ENCODE measurements at regions not wholly inside any gene's neighbourhood (a gene's known extent, or its start where the extent isn't known, plus 50 kb on each side); places are given as distances from the start of the nearest gene placed in this dataset.

DNA sequence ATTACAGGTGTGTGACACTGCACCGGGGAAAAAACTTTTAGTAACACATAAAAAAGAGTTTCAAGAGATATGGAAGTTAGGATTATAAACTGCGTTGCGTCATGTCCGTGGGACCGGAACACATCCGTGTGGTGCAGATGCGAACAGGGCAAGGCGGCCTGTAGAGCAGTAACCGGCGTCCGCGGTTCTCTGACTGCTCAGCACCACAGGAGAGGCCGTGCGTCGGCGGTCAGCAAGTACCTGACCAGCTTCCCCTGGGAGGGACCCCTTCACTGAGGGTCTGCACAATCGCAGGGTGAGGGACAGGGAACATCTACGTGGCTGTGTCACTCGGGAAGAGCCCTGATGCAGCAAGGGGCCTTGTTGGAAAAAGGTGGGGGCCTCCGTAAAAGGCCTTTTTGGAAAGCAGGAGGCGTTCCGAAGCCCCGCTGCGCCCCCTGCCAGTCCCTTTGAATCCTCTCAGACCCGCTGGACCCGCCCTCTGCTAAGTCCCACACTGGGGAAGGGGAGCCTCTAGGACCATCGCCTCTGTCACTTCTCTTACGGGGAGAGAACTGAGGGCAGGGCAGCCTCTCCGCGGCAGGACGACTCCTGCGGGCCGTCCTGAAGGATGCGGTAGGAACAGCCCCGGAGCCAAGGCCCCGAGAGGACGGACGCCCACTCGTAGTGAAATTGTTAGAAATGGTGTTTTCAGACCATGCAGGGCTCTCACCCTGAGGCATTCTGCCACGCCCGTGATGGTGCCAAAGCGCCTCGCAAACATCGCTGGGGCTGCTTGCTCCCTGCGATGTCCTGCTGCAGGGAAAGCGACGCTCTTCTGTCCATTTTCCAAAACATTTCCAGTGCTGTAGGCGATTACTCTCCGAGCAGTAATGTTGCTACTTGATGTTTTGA lies 771.6 kb upstream of the COBL start:
- no peak for DNase-seq (ENCODE audit: extremely low read depth in 1 of 2, low read depth in 1 of 2)

DNA sequence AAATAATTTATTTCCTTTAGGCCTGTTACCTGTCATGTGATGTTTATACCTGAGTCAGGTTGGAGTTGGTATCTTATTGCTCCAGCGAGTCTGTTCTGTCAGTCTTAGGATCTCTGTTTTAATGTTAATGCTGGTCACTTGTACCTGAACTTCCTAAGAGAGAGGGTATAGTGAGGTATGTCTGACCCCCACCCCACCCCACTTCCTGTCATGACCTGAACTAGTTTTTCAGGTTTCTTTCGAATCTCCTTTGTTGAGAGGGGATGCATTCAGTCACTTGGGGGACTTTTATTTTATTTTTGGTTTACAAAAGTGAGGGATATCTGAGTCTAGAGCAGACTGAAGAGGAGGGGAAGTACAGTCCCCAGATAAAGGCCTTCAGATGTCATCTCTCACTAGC lies 769.0 kb upstream of the COBL start:
- DNase-seq (ENCODE audit: extremely low read depth in 1 of 2, low read depth in 1 of 2): no peak

DNA sequence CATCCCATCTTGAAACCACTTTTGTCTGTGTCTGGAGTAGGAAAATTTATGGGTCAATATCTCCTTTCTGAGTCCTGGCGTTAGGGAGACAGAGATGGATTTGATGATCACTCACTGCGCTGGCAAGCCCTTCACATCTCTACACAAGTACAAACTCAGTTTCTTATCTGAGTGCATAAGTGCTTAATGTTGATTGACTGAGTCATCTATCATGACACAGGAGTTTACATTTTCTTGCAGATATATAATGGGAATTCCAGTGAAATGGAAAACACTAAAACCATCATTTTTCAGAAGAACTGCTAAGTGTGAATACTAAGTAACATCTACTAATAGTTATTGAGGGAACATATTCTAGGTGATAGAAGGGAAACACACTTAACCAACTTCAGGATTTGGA lies 763.9 kb upstream of the COBL start:
- DNase-seq (ENCODE audit: extremely low read depth in 1 of 2, low read depth in 1 of 2): no peak

DNA sequence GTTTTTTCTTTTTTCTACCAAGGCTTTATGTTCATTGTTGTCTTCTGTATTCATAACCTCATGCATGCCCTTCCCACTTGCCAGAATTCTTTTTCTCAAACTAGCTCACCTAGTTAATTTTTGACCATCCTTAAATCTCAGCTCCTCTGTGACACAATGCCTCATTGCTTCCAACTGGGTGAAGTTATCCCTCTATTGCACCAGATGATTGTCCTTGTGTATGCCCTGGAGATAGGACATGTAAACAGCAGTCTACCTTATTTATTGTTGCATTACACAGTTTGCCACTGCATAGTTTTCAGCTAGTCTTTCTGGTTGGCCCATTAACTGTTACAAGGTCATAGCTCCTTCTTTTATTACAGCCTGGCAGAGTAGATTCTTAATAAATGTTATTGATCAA lies 763.1 kb upstream of the COBL start:
- DNase-seq (ENCODE audit: extremely low read depth in 1 of 2, low read depth in 1 of 2): no peak

DNA sequence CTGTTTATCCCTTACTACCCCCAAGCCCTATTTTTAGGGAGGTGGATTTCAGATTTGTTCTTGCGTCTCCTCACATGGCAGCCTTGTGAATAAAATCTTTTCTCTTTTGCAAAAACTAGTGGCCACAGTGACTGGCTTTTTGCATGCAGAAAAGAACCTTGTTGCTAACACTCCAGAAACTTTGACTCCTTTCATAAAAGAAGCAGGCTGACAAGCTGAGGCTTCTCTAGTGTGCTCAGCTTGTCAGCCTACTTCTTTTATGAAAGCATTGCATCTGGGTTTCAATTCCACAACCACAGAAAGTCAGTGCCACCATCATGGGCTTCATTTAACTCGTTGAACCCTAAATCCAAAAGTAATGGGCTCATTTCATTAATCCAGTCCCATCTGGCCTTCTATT lies 761.0 kb upstream of the COBL start:
- no peak for DNase-seq (ENCODE audit: extremely low read depth in 1 of 2, low read depth in 1 of 2)

DNA sequence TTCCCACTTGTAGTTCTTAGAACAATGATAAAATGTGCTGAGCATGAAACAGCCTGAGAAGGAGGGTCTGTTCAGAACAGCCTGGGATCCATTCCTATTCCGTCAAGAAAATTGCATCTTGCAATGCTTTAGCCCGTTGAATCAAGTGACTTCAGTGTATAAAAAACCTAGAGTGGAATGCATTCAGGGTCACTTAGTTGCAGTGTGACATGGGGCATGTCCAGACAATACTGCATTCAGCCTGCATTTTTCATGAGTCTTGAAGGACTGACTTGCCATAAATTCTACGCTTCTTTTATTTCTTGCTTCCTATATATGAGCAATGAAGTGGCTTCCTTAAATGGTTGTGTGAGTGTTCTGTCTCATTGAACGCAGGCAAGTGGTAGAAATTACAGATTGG lies 758.3 kb upstream of the COBL start:
- DNase-seq (ENCODE audit: extremely low read depth in 1 of 2, low read depth in 1 of 2): no peak

DNA sequence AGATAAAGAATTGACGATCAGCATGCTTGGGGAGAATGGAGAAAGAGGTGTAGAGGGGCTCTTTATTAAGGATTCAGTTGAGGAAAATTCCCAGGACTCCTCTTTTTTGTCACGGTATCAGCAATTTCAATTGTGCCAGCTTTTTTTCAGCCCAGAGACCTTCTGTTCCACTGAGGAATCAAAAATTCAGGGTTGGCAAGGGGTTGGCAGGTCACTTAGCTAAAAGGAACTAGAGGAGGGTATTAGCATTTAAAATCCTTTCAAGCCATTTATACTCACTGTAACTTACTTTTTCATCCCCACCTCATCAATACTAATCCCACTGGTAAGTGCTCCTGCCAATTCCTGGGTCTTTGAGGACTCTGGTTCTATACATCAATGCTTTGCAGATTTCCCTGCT lies 757.5 kb upstream of the COBL start:
- DNase-seq (ENCODE audit: extremely low read depth in 1 of 2, low read depth in 1 of 2): no peak

DNA sequence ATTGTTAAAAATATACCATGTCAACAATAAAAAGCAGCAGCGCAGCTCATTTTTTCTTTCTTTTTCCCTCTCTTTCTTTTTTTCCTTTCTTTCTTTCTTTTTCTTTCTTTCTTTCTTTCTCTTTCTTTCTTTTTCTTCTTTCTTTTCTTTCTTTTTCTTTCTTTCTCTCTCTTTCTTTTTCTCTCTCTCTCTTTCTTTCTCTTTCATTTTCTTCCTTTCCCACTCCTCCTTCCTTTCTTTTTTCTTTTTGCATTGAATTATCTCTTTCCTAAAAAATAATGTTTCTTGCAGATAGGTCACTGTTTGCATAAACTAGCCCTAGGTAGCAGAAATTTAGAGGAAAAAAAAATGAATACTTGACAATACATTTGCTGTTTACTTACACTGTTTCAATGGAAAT lies 755.1 kb upstream of the COBL start:
- DNase-seq (ENCODE audit: extremely low read depth in 1 of 2, low read depth in 1 of 2): no peak

DNA sequence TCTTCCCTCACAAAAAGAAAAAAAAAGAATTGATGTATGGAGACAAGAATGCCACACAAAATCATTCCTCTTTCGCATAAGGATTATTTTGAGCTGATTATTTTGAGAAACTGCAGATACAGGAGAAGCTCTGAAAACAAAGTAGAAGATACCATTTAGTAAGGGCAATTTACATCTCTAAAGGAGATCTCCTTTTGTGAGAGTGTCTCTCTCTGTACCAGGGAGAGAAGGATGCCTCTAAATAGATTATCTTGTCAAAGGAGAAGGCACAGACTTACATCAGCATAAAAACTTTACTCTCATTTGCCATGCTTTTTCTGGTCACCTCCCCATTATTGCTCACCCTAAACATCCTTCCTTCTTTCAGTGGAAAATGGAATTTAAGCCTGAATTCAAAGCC lies 747.9 kb upstream of the COBL start:
- DNase-seq (ENCODE audit: extremely low read depth in 1 of 2, low read depth in 1 of 2): no peak

DNA sequence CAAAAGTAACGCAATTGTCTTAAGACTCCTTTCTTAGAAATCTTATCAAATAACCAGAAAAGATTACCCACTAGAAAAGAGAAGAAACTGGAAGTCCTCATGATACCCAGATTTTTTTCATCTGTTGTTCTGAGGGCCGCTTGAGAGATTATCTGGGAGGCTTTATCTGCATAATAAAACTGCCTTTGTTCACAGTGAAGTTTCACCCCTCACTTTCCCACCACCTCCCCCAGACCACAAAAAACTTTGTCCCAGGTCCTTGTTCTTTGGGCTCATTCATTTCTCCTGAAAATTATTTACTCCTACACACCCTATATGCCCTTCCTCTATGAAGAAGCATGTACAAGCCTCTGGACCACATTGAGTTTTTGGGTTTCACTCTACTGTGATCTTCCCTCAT lies 745.1 kb upstream of the COBL start:
- no peak for DNase-seq (ENCODE audit: extremely low read depth in 1 of 2, low read depth in 1 of 2)

DNA sequence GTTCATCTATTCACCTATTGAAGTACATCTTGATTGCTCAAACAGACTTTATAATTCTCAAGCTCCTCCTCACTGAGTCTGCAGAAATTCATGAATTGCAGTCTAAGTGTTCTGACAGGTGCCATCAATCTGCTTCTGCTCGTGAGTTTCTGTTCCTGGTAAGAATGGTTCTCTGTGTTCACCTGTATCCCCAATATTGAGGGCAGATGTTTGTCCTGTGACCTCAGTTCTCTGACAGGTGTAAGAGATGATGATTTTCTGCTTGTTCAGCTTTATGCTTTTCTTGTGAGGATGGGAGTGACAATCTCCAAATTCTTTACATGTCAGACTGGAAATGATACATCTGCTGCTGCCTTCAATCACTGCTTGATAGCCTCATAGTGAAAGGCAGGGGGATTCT lies 736.9 kb upstream of the COBL start:
- no peak for DNase-seq (ENCODE audit: extremely low read depth in 1 of 2, low read depth in 1 of 2)

DNA sequence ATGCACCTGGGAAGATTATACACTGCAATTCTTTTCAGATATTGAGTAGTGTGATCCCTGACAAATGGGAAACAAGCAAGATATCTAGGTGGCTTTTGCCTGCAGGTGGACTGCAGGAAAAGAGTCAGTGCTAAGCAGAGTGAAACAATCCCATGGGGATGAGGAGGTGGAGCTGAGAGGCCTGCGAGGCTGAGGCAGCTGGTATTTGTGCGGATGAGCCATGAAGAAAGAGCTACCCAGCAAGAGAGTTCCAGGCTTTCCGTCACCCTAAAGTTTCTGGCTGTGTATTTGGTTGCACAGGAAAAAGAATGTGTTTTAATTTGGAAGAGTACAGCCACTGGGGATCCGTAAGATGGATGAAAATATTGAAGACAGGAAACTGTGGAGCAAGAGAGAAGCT lies 714.1 kb upstream of the COBL start:
- no peak for DNase-seq (ENCODE audit: extremely low read depth in 1 of 2, low read depth in 1 of 2)

DNA sequence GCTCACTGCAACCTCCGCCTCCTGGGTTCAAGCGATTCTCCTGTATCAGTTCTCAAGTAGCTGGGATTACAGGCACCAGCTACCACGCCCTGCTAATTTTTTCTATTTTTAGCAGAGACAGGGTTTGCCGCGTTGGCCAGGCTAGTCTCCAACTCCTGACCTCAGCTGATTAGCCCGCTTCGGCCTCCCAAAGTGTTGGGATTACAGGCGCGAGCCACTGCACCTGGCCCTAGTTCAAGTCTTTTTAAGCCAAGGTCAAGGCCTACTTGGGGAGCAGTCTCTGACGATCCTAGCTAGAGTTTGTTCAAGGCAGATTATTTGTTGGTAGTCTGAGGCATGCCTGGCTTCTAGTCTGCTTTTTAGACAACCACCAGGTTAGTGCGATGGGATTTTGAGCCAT lies 709.5 kb upstream of the COBL start:
- DNase-seq (ENCODE audit: extremely low read depth in 1 of 2, low read depth in 1 of 2): no peak

DNA sequence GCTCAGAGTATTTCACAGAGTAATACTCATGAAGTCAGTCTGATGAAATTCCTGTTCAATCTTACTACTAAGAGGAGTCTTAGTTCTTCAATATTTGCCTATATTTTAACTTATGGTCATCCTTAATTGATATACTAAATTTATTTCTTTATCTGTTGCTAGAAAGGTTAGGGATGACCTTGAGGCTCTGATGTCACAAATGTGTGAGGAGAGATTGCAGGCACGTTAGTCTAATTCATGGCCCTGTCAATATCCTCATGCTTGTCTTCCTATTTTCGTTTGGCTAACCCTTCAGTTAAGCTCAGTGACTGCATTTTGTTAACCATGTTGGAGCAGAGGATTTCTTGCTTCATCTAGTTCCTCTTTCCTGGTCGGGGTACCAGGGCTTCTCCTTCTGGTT lies 704.7 kb upstream of the COBL start:
- no peak for DNase-seq (ENCODE audit: extremely low read depth in 1 of 2, low read depth in 1 of 2)

DNA sequence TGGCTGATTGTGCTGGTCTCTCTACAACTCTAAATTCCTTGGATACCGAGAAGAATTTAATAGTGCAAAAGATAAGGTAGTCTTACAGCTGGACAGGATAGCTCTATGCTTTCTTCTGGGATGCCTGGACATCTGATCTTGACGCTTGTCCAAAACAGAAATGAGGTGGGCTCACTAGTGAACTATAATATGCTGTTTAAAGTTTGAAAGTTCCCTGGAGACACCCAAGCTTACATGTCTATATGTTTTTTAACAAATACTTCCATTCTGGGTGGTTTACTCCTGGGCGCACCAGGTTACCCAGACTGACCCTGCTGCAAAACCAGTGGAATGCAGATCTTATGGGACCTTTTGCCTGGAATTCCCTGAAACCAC lies 702.1 kb upstream of the COBL start:
- DNase-seq (ENCODE audit: extremely low read depth in 1 of 2, low read depth in 1 of 2): no peak

DNA sequence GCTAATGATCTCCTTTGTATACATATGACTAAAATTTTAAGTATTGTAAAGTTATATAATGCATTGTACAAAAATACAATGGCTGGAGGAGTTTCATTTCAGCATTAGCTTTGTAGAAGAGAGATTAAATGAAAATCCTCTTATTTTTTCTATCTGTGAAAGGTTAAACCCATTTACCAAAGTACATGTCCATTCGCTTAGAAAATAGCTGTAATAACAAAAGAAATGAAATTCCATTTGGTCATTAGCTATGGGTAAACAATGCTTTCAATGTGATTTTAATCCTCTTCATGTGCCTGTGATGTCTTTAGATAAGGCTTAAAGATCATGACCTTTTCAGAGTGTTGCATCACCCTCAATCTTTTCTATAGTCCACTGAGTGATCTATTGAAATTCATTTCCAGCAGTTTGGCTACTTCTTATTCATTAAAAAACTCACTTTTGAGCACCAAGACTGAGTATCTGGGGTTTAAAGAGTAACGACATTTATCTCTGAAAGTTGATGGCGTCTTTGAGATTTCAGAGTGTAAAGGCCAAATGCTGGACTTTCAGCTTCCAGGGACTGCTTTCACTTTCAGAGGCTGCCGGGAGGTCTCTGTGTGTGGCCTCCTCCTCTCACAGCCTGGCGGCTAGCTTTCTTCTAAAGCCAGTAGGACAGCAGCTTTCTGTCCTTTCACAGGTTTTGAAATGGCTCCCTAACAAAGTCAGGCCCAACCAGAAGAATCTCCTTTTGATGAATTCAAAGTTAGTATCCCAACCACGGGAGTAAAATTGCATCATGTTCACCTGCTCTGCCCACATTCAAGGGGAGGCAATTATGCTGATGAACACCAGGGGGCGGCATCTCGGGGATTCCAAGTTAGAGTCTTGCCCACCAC lies 701.4 kb upstream of the COBL start:
- DNase-seq (ENCODE audit: extremely low read depth in 1 of 2, low read depth in 1 of 2): no peak

DNA sequence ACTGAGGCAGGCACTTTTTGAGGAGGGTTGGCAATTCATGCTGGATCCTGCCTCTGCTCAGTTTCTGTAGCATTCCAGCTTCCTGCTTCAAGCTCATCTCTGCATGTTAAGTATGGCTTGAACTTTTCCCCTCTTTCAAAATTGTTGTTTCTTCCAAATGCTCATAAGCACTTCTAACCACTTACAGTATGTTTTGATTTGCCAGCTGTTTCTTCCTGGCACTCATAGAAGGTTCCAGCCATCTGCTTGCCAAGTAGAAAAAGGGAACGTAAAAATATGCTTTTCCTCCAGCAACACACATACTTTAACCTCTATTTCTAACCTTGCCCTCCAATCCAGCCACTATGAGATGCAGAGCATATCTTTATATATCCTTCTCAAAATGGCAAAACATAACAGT lies 692.6 kb upstream of the COBL start:
- DNase-seq (ENCODE audit: extremely low read depth in 1 of 2, low read depth in 1 of 2): no peak

DNA sequence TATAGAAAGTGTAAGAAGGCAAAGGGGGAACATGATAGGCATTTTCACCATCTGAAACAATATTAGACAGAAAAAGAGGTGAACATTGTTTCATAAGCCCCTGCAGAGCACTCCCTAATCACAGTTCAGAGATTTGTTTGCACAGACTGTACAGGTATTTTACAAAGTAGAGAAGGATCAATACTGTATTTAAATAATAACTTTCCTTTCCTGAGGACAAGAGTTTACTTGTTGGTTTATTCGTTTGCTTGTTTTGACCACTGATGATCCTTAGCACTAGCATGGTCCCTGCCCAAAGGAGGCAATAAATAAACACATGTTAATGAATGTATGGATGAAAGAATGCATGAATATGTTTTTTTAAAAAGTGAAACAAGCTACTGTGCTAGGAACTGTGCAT lies 690.1 kb upstream of the COBL start:
- DNase-seq (ENCODE audit: extremely low read depth in 1 of 2, low read depth in 1 of 2): no peak

DNA sequence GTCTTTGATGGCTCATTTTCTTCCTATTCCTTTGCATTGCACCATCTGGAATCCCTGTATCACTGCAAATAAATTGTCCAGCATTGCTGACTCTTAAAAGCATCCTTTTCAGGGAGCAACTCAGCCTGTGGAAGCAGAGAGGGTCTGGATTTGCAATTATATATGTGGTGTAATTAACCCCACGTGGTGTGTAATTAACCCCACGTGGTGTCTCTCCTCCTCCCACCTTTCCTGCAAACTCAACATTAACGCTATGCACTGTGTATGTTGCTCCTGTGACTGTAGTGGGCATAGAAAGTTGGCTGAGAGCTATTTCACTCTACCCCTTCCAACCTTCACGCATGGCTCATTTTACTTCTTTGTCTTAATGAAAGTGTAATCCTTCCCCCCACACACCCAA lies 689.0 kb upstream of the COBL start:
- no peak for DNase-seq (ENCODE audit: extremely low read depth in 1 of 2, low read depth in 1 of 2)

DNA sequence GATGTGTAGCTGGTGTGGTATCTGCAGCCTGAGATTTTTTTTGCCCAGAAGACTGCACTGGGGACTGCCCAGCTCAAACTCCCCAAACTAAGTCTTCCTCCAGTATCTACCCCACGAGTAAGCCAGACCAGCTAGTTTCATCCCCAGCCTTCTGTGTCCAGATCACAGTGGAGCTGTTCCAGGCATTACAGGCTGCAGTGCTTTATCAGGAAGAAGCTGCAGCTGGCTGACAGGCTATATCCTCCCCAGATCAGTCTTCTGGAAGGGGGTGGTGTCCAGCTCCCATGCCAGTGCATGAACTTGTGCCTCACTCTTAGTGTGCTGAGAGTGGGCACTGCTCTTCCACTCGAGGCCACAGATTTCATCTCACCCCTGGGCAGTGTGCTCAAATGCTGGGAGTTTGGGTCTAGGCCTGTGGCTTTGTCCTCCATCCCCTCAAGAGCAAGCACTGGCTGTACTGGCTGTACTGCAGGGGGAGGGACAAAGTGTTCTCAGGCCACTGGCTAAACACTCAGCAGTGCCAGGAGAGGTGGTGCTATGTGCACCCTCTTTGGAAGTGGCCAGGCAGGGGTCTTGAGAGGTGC lies 679.1 kb upstream of the COBL start:
- DNase-seq (ENCODE audit: extremely low read depth in 1 of 2, low read depth in 1 of 2): no peak

DNA sequence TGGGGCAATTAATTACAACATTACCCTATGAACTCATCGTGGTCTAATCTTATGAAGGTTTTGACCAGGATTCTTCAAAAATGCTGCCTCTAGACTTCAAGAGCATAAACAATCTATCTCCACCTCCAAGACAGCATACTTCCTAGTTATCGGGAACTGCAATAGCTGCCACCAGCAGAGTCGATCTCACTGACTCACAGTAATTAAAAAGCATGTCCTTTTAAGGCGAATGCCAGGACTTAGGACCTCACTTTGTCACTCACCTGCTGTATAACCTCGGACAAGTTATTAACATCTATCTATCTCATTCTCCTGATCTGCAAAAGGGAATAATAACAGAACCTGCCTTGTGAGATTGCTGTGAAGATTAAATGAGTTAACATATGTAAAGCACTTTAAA lies 666.0 kb upstream of the COBL start:
- no peak for DNase-seq (ENCODE audit: extremely low read depth in 1 of 2, low read depth in 1 of 2)

DNA sequence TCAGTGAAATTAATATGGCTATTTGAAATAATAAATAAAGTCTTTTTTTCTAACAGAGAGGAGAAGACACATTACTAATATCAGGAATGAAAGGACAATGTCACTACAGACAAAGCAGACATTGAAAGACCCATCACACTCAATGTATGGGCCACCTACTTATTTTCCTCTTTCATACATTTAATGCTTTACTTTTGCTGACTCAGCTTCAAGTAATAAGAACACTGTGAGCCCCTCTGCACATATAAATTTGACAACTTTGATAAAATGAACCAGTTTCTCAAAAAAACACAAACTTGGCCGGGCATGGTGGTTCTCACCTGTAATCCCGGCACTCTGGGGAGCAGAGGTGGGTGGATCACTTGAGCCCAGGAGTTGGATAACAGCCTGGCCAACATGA lies 664.2 kb upstream of the COBL start:
- DNase-seq (ENCODE audit: extremely low read depth in 1 of 2, low read depth in 1 of 2): no peak
